ENCODE measurements at regions not wholly inside any gene's neighbourhood (a gene's known extent, or its start where the extent isn't known, plus 50 kb on each side); places are given as distances from the start of the nearest gene placed in this dataset.

GRCh38 chr2:122575076-122575475 lies 819.6 kb downstream of the TSN start:
- DNase-seq: no peak
- Histone ChIP-seq H3K36me3 (no peaks in the 10 kb centered on the region), H3K4me3 (no peak overlapping the region), H3K27ac (no peak overlapping the region), H3K9me3 (peaks cover 0 to 10% (median 0%) of the 10 kb centered on the region in 4 donors), H3K27me3 (no peaks in the 10 kb centered on the region), H3K4me1 (no peaks in the 10 kb centered on the region)
- TF ChIP-seq, protein P1, sequence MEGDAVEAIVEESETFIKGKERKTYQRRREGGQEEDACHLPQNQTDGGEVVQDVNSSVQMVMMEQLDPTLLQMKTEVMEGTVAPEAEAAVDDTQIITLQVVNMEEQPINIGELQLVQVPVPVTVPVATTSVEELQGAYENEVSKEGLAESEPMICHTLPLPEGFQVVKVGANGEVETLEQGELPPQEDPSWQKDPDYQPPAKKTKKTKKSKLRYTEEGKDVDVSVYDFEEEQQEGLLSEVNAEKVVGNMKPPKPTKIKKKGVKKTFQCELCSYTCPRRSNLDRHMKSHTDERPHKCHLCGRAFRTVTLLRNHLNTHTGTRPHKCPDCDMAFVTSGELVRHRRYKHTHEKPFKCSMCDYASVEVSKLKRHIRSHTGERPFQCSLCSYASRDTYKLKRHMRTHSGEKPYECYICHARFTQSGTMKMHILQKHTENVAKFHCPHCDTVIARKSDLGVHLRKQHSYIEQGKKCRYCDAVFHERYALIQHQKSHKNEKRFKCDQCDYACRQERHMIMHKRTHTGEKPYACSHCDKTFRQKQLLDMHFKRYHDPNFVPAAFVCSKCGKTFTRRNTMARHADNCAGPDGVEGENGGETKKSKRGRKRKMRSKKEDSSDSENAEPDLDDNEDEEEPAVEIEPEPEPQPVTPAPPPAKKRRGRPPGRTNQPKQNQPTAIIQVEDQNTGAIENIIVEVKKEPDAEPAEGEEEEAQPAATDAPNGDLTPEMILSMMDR (IDR thresholded peaks at IDR 0.05): no peak
- TF ChIP-seq POLR2A (IDR thresholded peaks at IDR 0.05): no peak

DNA sequence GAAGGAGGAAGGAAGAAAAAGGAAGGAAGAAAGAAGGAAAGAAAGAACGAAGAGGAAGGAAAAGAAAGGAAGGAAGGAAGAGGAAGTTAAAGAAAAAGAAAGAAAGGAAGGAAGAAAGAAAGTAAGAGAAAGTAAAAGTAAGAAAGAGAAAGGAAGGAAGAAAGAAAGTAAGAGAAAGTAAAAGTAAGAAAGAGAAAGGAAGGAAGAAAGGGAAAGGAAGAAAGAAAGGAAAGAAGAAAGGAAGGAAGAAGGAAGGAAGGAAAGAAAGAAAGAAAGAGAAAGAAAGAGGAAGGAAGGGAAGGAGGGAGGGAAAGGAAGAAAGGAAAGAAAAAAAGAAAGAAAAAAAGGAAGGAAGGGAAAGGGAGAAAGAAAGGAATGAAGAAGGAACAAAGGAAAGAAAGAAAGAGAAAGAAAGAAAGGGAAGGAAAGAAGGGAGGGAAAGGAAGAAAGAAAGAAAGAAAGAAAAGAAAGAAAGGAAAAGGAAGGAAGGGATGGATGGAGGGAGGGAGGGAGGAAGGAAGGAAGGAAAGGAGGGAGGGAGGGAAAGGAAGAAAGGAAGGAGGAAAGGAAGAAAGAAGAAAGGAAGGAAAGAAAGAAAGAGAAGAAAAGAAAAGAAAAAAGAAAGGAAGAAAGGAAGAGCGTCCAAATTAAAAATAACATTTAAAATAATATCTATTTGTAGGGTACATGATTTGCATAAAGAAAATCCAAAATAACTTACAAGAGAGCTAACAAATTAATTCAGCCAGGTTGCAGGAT lies 827.9 kb downstream of the TSN start:
- H3K27me3 ChIP-seq: no peaks in the 10 kb centered on the region
- DNase-seq: no peak
- no peaks in the 10 kb centered on the region for H3K36me3 ChIP-seq
- H3K4me3 ChIP-seq: no peak overlapping the region
- no peak for TF ChIP-seq POLR2A (IDR thresholded peaks at IDR 0.05)
- TF ChIP-seq, protein P1 (IDR thresholded peaks at IDR 0.05): no peak
- no peaks in the 10 kb centered on the region for H3K9me3 ChIP-seq
- no peaks in the 10 kb centered on the region for H3K4me1 ChIP-seq
- H3K27ac ChIP-seq: no peak overlapping the region

- Histone ChIP-seq H3K27ac (no peak overlapping the region), H3K27me3 (no peaks in the 10 kb centered on the region), H3K4me3 (no peak overlapping the region), H3K4me1 (no peaks in the 10 kb centered on the region), H3K36me3 (no peaks in the 10 kb centered on the region), H3K9me3 (no peaks in the 10 kb centered on the region)
- no peak for DNase-seq
- TF ChIP-seq, protein P1 (IDR thresholded peaks at IDR 0.05): no peak
- no peak for TF ChIP-seq POLR2A (IDR thresholded peaks at IDR 0.05)
Measured at GRCh38 chr2:122590524-122590923, 835.1 kb downstream of the TSN start.

- no peaks in the 10 kb centered on the region for H3K27me3 ChIP-seq
- TF ChIP-seq, protein P1 (IDR thresholded peaks at IDR 0.05): no peak
- no peak for TF ChIP-seq POLR2A (IDR thresholded peaks at IDR 0.05)
- no peaks in the 10 kb centered on the region for H3K4me1 ChIP-seq
- DNase-seq: no peak
- H3K36me3 ChIP-seq: no peaks in the 10 kb centered on the region
- H3K9me3 ChIP-seq: no peaks in the 10 kb centered on the region
- H3K4me3 ChIP-seq: no peak overlapping the region
- no peak overlapping the region for H3K27ac ChIP-seq
Measured at GRCh38 chr2:122595065-122595464, 839.6 kb downstream of the TSN start.

DNA sequence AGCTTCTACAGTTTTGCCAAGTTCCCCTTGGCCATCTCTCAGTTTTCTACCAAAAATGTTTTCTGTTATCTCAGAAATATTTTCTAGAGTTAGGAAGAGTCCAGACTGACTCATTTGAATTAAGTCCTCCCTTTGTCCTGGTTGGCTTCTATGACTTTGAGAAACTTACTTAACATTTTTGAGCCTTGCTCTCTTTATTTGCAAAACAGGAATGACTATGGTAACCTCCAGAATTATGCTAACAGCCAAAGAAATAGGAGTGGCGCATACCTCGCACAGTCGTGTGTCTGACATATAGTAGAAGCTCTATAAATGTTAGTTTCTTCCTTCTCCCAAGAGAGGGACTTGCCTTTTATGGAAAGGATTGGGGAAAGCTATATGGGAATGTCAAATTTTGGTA lies 841.1 kb downstream of the TSN start:
- TF ChIP-seq, protein P1 (IDR thresholded peaks at IDR 0.05): no peak
- no peak for TF ChIP-seq POLR2A (IDR thresholded peaks at IDR 0.05)
- no peak overlapping the region for H3K27ac ChIP-seq
- H3K36me3 ChIP-seq: no peaks in the 10 kb centered on the region
- no peaks in the 10 kb centered on the region for H3K4me1 ChIP-seq
- no peak for DNase-seq
- H3K9me3 ChIP-seq: no peaks in the 10 kb centered on the region
- H3K4me3 ChIP-seq: no peak overlapping the region
- H3K27me3 ChIP-seq: no peaks in the 10 kb centered on the region

Data from Peyer's patch (tissue), 4 donors.